ENCODE measurements at regions not wholly inside any gene's neighbourhood (a gene's known extent, or its start where the extent isn't known, plus 50 kb on each side); places are given as distances from the start of the nearest gene placed in this dataset.

DNA sequence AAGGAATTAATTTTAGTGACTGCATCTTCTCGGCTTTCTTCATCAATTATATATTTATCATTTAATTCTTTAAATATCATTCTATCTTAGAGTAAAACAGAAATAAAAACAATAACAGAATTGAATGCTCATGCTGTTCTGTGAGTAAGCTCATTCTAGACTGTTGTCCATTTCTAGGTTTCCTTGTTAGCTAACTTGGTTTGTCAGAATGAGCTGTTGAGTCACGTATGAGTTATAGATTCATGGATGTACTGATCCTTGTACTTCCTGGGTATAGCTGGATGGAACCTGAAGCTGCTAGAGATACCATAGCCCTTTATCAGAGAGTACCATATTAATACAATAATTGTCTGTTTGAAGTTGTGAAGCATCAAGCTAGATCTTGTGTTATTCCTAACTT is 515.3 kb downstream of the TENT5A start:
- TF ChIP-seq CTCF (IDR thresholded peaks at IDR 0.05; ENCODE audit: poor library complexity, severe bottlenecking) (no peak), EZH2 (IDR thresholded peaks at IDR 0.05; ENCODE audit: borderline replicate concordance, insufficient read depth, low read length, poor library complexity, severe bottlenecking) (no peak), TAF1 (IDR thresholded peaks at IDR 0.05; ENCODE audit: low read depth) (no peak)
